HEK293 (cell line): ENCODE measurements at regions not wholly inside any gene's neighbourhood (a gene's known extent, or its start where the extent isn't known, plus 50 kb on each side); places are given as distances from the start of the nearest gene placed in this dataset.
"Not testable (repeated sequence)": the region's sequence is repeated elsewhere in the genome, so short reads cannot be mapped to it uniquely, and the experiment has no call there.

ENCODE experiments used
- CTCF ChIA-PET: fragments of 350-600 bp; formaldehyde crosslinking; extraction: SDS; loops from one replicate; lab custom pipeline; 2021; ENCODE audit warnings: antibody characterized with exemption; lab: Yijun Ruan, JAX
- POLR2A ChIA-PET: fragments of 300-600 bp; formaldehyde crosslinking; extraction: SDS; loops from one replicate; lab custom pipeline; 2020; ENCODE audit warnings: antibody characterized with exemption, inconsistent platforms; lab: Yijun Ruan, JAX
- H3K27ac ChIP-seq: fragments of 200-500 bp; sonication (Bioruptor generic); 2 replicates; pipeline ENCODE4 v1.5.1; 2014; ENCODE audit warnings: low read depth, low read length, control low read depth, inconsistent platforms; ENCODE audit errors: extremely low read depth
- H3K36me3 ChIP-seq, 2 experiments: fragments of 200-500 bp in 1 of 2; sonication (Bioruptor generic) in 1 of 2; 1 replicate in 1 of 2; 2 replicates in 1 of 2; pipeline ENCODE4 v1.5.1; 2014 to 2017; ENCODE audit warnings: inconsistent platforms in 2 of 2, low read length in 2 of 2; ENCODE audit not compliant: control insufficient read depth in 2 of 2, insufficient read depth in 1 of 2
- H3K4me1 ChIP-seq: fragments of 200-500 bp; sonication (Bioruptor generic); 2 replicates; pipeline ENCODE4 v1.5.1; 2014; ENCODE audit warnings: mild to moderate bottlenecking, low read length, inconsistent platforms; ENCODE audit not compliant: control insufficient read depth, insufficient read depth
- H3K4me3 ChIP-seq: 2 replicates; pipeline ENCODE4 v1.5.1; 2011; ENCODE audit warnings: low read depth, mild to moderate bottlenecking, control low read depth, low read length, moderate library complexity
- H3K9me3 ChIP-seq: fragments of 200-500 bp; sonication (Bioruptor generic); 2 replicates; pipeline ENCODE4 v1.5.1; 2014; ENCODE audit warnings: low read depth, low read length, inconsistent platforms; ENCODE audit not compliant: control insufficient read depth, insufficient read depth
- GLIS1 ChIP-seq: fragments of 450-650 bp; formaldehyde crosslinking; IDR thresholded peaks from 2 replicates; pipeline ENCODE4 v1.5.1; 2016; ENCODE audit warnings: missing biosample characterization, missing genetic modification characterization
- KLF8 ChIP-seq: fragments of 450-650 bp; formaldehyde crosslinking; IDR thresholded peaks from 2 replicates; pipeline ENCODE4 v1.5.1; 2016; ENCODE audit warnings: missing biosample characterization, missing genetic modification characterization
- YY1 ChIP-seq: fragments of 450-650 bp; formaldehyde crosslinking; IDR thresholded peaks from 2 replicates; pipeline ENCODE4 v1.5.1; 2018; ENCODE audit warnings: missing biosample characterization, missing genetic modification characterization
- ZBTB20 ChIP-seq: fragments of 450-650 bp; formaldehyde crosslinking; IDR thresholded peaks from 2 replicates; pipeline ENCODE4 v1.5.1; 2016; ENCODE audit warnings: missing biosample characterization, missing genetic modification characterization
- ZNF133 ChIP-seq: fragments of 450-650 bp; formaldehyde crosslinking; IDR thresholded peaks from 2 replicates; pipeline ENCODE4 v1.5.1; 2016; ENCODE audit warnings: missing biosample characterization, missing genetic modification characterization
- ZNF146 ChIP-seq: fragments of 450-650 bp; formaldehyde crosslinking; IDR thresholded peaks from 2 replicates; pipeline ENCODE4 v1.5.1; 2016; ENCODE audit warnings: missing biosample characterization, missing genetic modification characterization
- ZNF341 ChIP-seq: fragments of 450-650 bp; formaldehyde crosslinking; IDR thresholded peaks from 2 replicates; pipeline ENCODE4; 2016; ENCODE audit warnings: low read depth, missing biosample characterization, missing genetic modification characterization
- ZNF350 ChIP-seq: fragments of 450-650 bp; formaldehyde crosslinking; IDR thresholded peaks from 2 replicates; pipeline ENCODE4 v1.5.0; 2017; ENCODE audit warnings: missing biosample characterization, mild to moderate bottlenecking, missing genetic modification characterization
- ZNF354C ChIP-seq: fragments of 450-650 bp; formaldehyde crosslinking; IDR thresholded peaks from 2 replicates; pipeline ENCODE4 v1.5.1; 2016; ENCODE audit warnings: missing biosample characterization, missing genetic modification characterization, low read depth, borderline replicate concordance
- ZNF423 ChIP-seq: fragments of 450-650 bp; formaldehyde crosslinking; IDR thresholded peaks from 2 replicates; pipeline ENCODE4 v1.5.1; 2016; ENCODE audit warnings: missing biosample characterization, missing genetic modification characterization
- ZNF426 ChIP-seq: fragments of 450-650 bp; formaldehyde crosslinking; IDR thresholded peaks from 2 replicates; pipeline ENCODE4 v1.5.1; 2017; ENCODE audit warnings: missing biosample characterization, missing genetic modification characterization, mild to moderate bottlenecking, inconsistent platforms, moderate library complexity
- ZNF596 ChIP-seq: fragments of 450-650 bp; IDR thresholded peaks from 2 replicates; pipeline ENCODE4 v1.5.0; 2018; ENCODE audit warnings: missing biosample characterization, mild to moderate bottlenecking, missing genetic modification characterization, moderate library complexity
- ZNF654 ChIP-seq: fragments of 450-650 bp; formaldehyde crosslinking; IDR thresholded peaks from 2 replicates; pipeline ENCODE4 v1.5.1; 2016; ENCODE audit warnings: low read depth, missing biosample characterization, missing genetic modification characterization
- ZNF785 ChIP-seq: fragments of 450-650 bp; formaldehyde crosslinking; IDR thresholded peaks from 2 replicates; pipeline ENCODE4 v1.5.1; 2016; ENCODE audit warnings: missing biosample characterization, missing genetic modification characterization
- ZNF791 ChIP-seq: fragments of 450-650 bp; formaldehyde crosslinking; IDR thresholded peaks from 2 replicates; pipeline ENCODE4 v1.5.1; 2016; ENCODE audit warnings: missing biosample characterization, missing genetic modification characterization
- ZSCAN16 ChIP-seq: fragments of 450-650 bp; formaldehyde crosslinking; IDR thresholded peaks from 2 replicates; pipeline ENCODE4 v1.5.1; 2016; ENCODE audit warnings: missing biosample characterization, missing genetic modification characterization
- ZSCAN18 ChIP-seq: fragments of 450-650 bp; formaldehyde crosslinking; IDR thresholded peaks from 2 replicates; pipeline ENCODE4 v1.5.1; 2016; ENCODE audit warnings: missing biosample characterization, missing genetic modification characterization
- TF ChIP-seq, protein P1 (sequence below): fragments of 450-650 bp; formaldehyde crosslinking; IDR thresholded peaks from 2 replicates; pipeline ENCODE4 v1.5.1; 2016; ENCODE audit warnings: missing biosample characterization, missing genetic modification characterization
- TF ChIP-seq, protein P2 (sequence below): fragments of 450-650 bp; IDR thresholded peaks from 2 replicates; pipeline ENCODE4 v1.5.1; 2018; ENCODE audit warnings: missing biosample characterization, missing genetic modification characterization
- TF ChIP-seq, protein P3 (sequence below): fragments of 450-650 bp; formaldehyde crosslinking; IDR thresholded peaks from 2 replicates; pipeline ENCODE4 v1.5.1; 2016; ENCODE audit warnings: missing biosample characterization, missing genetic modification characterization

- peak; percentile 36; the same call in 1 of the 2 replicates for TF ChIP-seq ZNF146 (tag by site-specific recombination)
These were observed 317.7 kb upstream of the THBS1 start for GRCh38 chr15:39262995-39263772.

GRCh38 chr15:39265261-39265660, 315.6 kb upstream of the THBS1 start:
- Histone ChIP-seq H3K4me1 (no peaks in the 10 kb centered on the region; the same call in 1 of the 2 replicates), H3K27ac (no peak overlapping the region), H3K9me3 (no peaks in the 10 kb centered on the region), H3K36me3 (no peaks in the 10 kb centered on the region), H3K4me3 (no peak overlapping the region)
- POLR2A ChIA-PET: no interaction called here
- TF ChIP-seq ZSCAN16 (tag by site-specific recombination) (no peak), ZNF354C (no peak), GLIS1 (tag by site-specific recombination) (no peak)
- TF ChIP-seq, protein P1, sequence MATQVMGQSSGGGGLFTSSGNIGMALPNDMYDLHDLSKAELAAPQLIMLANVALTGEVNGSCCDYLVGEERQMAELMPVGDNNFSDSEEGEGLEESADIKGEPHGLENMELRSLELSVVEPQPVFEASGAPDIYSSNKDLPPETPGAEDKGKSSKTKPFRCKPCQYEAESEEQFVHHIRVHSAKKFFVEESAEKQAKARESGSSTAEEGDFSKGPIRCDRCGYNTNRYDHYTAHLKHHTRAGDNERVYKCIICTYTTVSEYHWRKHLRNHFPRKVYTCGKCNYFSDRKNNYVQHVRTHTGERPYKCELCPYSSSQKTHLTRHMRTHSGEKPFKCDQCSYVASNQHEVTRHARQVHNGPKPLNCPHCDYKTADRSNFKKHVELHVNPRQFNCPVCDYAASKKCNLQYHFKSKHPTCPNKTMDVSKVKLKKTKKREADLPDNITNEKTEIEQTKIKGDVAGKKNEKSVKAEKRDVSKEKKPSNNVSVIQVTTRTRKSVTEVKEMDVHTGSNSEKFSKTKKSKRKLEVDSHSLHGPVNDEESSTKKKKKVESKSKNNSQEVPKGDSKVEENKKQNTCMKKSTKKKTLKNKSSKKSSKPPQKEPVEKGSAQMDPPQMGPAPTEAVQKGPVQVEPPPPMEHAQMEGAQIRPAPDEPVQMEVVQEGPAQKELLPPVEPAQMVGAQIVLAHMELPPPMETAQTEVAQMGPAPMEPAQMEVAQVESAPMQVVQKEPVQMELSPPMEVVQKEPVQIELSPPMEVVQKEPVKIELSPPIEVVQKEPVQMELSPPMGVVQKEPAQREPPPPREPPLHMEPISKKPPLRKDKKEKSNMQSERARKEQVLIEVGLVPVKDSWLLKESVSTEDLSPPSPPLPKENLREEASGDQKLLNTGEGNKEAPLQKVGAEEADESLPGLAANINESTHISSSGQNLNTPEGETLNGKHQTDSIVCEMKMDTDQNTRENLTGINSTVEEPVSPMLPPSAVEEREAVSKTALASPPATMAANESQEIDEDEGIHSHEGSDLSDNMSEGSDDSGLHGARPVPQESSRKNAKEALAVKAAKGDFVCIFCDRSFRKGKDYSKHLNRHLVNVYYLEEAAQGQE: no peak
- CTCF ChIA-PET: no interaction called here

More at GRCh38 chr15:39262995-39263772, 317.7 kb upstream of the THBS1 start:
- H3K4me1 ChIP-seq, H3K9me3 ChIP-seq, H3K4me3 ChIP-seq, POLR2A ChIA-PET, H3K36me3 ChIP-seq, CTCF ChIA-PET, H3K27ac ChIP-seq: not testable (repeated sequence)

DNA sequence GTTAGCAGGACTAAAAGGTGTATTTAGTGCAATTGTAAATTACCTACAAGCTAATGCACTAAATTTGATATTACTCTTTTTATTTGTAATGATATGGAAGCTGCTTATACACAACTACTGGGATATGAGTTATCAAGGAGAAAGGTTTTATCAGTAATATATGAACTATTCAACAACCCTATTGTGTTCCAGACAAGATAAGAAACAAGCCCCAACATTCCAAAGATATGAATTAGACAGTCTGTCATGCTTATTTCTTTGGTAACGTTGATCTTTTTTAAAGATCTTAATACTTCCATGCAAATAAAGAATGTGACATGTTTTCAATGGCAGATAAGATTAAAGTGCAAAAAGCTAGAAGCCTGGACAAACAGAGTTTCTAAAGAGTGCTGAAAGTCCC, 314.0 kb upstream of the THBS1 start:
- H3K4me3 ChIP-seq: no peak overlapping the region
- POLR2A ChIA-PET: no interaction called here
- H3K4me1 ChIP-seq: no peaks in the 10 kb centered on the region; the same call in 1 of the 2 replicates
- H3K36me3 ChIP-seq: no peaks in the 10 kb centered on the region
- no peak overlapping the region for H3K27ac ChIP-seq
- TF ChIP-seq ZNF133 (no peak), ZNF354C (no peak), ZNF350 (tag by site-specific recombination) (no peak), ZNF423 (tag by site-specific recombination) (no peak), KLF8 (tag by site-specific recombination) (no peak), ZNF596 (no peak), ZBTB20 (tag by site-specific recombination) (no peak), ZNF791 (tag by site-specific recombination) (no peak), ZNF341 (tag by site-specific recombination) (no peak), ZSCAN18 (tag by site-specific recombination) (no peak), ZNF426 (no peak), ZNF654 (tag by site-specific recombination) (no peak), ZNF785 (tag by site-specific recombination) (no peak), YY1 (tag by site-specific recombination) (no peak)
- TF ChIP-seq, protein P2, sequence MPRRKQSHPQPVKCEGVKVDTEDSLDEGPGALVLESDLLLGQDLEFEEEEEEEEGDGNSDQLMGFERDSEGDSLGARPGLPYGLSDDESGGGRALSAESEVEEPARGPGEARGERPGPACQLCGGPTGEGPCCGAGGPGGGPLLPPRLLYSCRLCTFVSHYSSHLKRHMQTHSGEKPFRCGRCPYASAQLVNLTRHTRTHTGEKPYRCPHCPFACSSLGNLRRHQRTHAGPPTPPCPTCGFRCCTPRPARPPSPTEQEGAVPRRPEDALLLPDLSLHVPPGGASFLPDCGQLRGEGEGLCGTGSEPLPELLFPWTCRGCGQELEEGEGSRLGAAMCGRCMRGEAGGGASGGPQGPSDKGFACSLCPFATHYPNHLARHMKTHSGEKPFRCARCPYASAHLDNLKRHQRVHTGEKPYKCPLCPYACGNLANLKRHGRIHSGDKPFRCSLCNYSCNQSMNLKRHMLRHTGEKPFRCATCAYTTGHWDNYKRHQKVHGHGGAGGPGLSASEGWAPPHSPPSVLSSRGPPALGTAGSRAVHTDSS (tag by site-specific recombination): no peak
- TF ChIP-seq, protein P3, sequence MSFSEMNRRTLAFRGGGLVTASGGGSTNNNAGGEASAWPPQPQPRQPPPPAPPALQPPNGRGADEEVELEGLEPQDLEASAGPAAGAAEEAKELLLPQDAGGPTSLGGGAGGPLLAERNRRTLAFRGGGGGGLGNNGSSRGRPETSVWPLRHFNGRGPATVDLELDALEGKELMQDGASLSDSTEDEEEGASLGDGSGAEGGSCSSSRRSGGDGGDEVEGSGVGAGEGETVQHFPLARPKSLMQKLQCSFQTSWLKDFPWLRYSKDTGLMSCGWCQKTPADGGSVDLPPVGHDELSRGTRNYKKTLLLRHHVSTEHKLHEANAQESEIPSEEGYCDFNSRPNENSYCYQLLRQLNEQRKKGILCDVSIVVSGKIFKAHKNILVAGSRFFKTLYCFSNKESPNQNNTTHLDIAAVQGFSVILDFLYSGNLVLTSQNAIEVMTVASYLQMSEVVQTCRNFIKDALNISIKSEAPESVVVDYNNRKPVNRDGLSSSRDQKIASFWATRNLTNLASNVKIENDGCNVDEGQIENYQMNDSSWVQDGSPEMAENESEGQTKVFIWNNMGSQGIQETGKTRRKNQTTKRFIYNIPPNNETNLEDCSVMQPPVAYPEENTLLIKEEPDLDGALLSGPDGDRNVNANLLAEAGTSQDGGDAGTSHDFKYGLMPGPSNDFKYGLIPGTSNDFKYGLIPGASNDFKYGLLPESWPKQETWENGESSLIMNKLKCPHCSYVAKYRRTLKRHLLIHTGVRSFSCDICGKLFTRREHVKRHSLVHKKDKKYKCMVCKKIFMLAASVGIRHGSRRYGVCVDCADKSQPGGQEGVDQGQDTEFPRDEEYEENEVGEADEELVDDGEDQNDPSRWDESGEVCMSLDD: no peak
- CTCF ChIA-PET: no interaction called here
- no peaks in the 10 kb centered on the region for H3K9me3 ChIP-seq
